Tibial nerve (tissue), 4 donors: ENCODE measurements at regions not wholly inside any gene's neighbourhood (a gene's known extent, or its start where the extent isn't known, plus 50 kb on each side); places are given as distances from the start of the nearest gene placed in this dataset.

Experiments
- DNase-seq, 2 donors: peaks; one replicate each; pipeline ENCODE4 v3.0.0-alpha.2; 2019; ENCODE audit warnings: low spot score in 2 of 2
- H3K27ac ChIP-seq, 4 donors: fragments of 200-600 bp; sonication (generic) in 3 of 4; one replicate each; pipeline ENCODE4 v1.5.1; 2017 to 2019; ENCODE audit warnings: mild to moderate bottlenecking in 1 of 4
- H3K27me3 ChIP-seq, 2 donors: fragments of 200-600 bp; sonication (generic) in 1 of 2; one replicate each; pipeline versions ENCODE4 v1.5.1 to v1.6.0; 2017 to 2019
- H3K36me3 ChIP-seq, 3 donors: fragments of 200-600 bp; sonication (generic); one replicate each; pipeline ENCODE4 v1.5.1; 2018 to 2019
- H3K4me1 ChIP-seq, 4 donors: fragments of 200-600 bp; sonication (generic) in 3 of 4; one replicate each; pipeline ENCODE4 v1.5.1; 2017 to 2019
- H3K4me3 ChIP-seq, 4 donors: fragments of 200-600 bp; sonication (generic) in 3 of 4; one replicate each; pipeline ENCODE4 v1.5.1; 2017 to 2019; ENCODE audit warnings: mild to moderate bottlenecking in 1 of 4, moderate library complexity in 1 of 4
- H3K9me3 ChIP-seq, 4 donors: fragments of 200-600 bp; sonication (generic) in 3 of 4; one replicate each; pipeline ENCODE4 v1.5.1; 2017 to 2019
- EP300 ChIP-seq, 2 donors: sonication (generic); formaldehyde crosslinking; IDR thresholded peaks; one replicate each; pipeline ENCODE4 v1.6.1; 2017; ENCODE audit warnings: antibody characterized with exemption in 2 of 2, mild to moderate bottlenecking in 1 of 2
- POLR2A ChIP-seq, 2 donors: fragments of 450-650 bp; IDR thresholded peaks; one replicate each; pipeline ENCODE4 v1.6.1; 2017; ENCODE audit warnings: antibody characterized with exemption in 2 of 2, mild to moderate bottlenecking in 2 of 2, moderate library complexity in 2 of 2
- WGBS, 2 donors: methylation state at CpG; one replicate each; pipeline ENCODE4 v1.1.5; 2018; 5-methylcytosine and 5-hydroxymethylcytosine counted together
- TF ChIP-seq, protein P1 (sequence below), 5 experiments: fragments of 200-600 bp in 3 of 5; fragments of 450-650 bp in 2 of 5; sonication (generic) in 3 of 5; IDR thresholded peaks; one replicate each; pipeline ENCODE4 v1.5.1; 2016 to 2019; ENCODE audit warnings: antibody characterized with exemption in 5 of 5, mild to moderate bottlenecking in 3 of 5, moderate library complexity in 2 of 5

DNA sequence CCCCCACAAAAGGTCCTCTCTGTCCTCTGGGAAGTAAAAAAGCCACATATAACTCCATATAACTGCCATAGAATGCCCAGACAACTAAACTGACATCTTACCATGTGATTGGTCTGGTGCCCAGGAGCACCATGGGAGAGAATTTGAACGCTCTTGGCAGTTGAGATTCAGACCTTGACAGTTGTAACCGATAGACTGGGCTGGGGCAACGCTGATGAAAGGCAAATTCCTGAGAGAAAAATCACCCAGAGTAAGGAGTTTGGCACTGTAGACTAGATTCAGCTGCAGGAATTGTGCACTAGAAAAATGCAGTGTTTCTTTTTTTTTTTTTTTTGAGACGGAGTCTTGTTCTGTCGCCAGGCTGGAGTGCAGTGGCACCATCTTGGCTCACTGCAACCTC lies 240.5 kb downstream of the SOX2 start:
- no peak for DNase-seq
- TF ChIP-seq POLR2A (IDR thresholded peaks at IDR 0.05) (no peak), EP300 (IDR thresholded peaks at IDR 0.05) (no peak)
- TF ChIP-seq, protein P1, sequence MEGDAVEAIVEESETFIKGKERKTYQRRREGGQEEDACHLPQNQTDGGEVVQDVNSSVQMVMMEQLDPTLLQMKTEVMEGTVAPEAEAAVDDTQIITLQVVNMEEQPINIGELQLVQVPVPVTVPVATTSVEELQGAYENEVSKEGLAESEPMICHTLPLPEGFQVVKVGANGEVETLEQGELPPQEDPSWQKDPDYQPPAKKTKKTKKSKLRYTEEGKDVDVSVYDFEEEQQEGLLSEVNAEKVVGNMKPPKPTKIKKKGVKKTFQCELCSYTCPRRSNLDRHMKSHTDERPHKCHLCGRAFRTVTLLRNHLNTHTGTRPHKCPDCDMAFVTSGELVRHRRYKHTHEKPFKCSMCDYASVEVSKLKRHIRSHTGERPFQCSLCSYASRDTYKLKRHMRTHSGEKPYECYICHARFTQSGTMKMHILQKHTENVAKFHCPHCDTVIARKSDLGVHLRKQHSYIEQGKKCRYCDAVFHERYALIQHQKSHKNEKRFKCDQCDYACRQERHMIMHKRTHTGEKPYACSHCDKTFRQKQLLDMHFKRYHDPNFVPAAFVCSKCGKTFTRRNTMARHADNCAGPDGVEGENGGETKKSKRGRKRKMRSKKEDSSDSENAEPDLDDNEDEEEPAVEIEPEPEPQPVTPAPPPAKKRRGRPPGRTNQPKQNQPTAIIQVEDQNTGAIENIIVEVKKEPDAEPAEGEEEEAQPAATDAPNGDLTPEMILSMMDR (IDR thresholded peaks at IDR 0.05) = no peak
- Histone ChIP-seq H3K36me3 (no peaks in the 10 kb centered on the region), H3K27me3 (no peaks in the 10 kb centered on the region), H3K4me1 (no peaks in the 10 kb centered on the region), H3K27ac (no peak overlapping the region), H3K4me3 (no peak overlapping the region), H3K9me3 (no peaks in the 10 kb centered on the region)
- WGBS, 2 donors = 75 to 82% methylated on average over 5 of the region's 5 CpGs

DNA sequence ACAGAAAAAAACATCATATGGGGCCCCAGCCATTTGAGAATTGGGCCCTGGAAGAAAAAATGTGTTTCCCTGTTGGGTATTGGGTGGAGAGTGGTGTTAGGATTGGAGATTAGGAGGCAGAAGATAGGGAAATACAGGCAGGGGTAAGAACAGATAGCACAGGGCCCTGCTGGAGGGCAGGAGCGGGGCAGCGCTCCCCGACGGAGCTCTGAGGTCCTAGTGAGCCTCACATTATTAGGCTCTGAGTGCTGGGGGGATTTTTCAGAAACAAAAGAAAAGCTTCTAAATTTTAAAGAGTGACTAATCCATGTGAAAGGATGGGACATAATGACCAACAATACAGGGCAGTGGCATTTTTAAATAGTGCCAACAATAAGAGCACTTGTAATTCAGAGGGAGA lies 241.2 kb downstream of the SOX2 start:
- 50 to 54% methylated on average over 4 of the region's 4 CpGs for WGBS, 2 donors
- no peak overlapping the region for H3K4me3 ChIP-seq

DNA sequence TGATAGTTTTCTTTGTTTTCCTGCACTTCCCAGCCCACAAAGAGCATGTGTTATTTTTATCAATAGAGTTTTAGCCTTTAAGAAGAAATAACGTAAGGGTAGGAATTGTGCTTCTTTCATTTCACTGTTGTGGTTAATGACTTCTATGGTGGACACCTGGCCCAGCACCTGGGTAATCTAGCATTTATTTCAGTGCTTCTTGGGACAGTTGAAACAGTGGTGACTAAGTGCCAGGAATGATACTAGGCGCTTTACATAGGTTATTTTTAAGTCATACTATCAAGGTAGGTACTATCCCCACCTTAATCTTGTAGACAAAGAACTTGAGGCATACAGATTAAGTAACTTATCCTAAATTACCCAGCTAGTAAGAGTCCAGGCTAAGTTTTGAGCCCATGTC lies 243.8 kb downstream of the SOX2 start:
- no peak for DNase-seq
- Histone ChIP-seq H3K4me1 (no peaks in the 10 kb centered on the region), H3K36me3 (no peaks in the 10 kb centered on the region), H3K4me3 (no peak overlapping the region), H3K27me3 (no peaks in the 10 kb centered on the region), H3K27ac (no peak overlapping the region), H3K9me3 (no peaks in the 10 kb centered on the region)
- TF ChIP-seq, protein P1 (IDR thresholded peaks at IDR 0.05) = no peak
- TF ChIP-seq POLR2A (IDR thresholded peaks at IDR 0.05) (no peak), EP300 (IDR thresholded peaks at IDR 0.05) (no peak)
- 76 to 90% methylated on average over 2 of the region's 2 CpGs for WGBS, 2 donors

More for the DNA sequence above, 241.2 kb downstream of the SOX2 start:
- TF ChIP-seq POLR2A (IDR thresholded peaks at IDR 0.05) = no peak
- TF ChIP-seq, protein P1 (IDR thresholded peaks at IDR 0.05) = no peak
- no peak for TF ChIP-seq EP300 (IDR thresholded peaks at IDR 0.05)
- Histone ChIP-seq H3K27me3 (no peaks in the 10 kb centered on the region), H3K9me3 (no peaks in the 10 kb centered on the region), H3K4me1 (no peaks in the 10 kb centered on the region), H3K27ac (no peak overlapping the region), H3K36me3 (no peaks in the 10 kb centered on the region)
- DNase-seq = no peak

DNA sequence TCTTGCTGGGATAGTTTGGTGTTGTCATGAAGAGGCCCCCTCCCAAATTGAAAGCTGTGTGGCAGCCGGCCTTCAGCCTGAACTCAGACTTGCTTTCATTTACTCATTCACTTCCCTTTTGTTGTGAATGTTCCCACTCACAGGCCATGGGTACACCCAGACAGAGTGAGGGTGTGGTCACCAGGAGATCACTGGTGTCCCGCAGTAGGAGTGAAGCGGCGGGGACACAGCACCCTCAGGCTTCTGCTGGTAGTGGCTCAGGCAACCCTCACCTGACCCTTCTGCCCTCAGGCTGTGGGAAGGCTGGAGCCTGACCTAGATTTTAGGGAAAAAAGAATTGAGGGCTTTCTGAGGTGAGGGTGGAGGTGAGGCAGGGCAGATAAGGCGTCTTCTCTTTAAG lies 244.4 kb downstream of the SOX2 start:
- H3K4me1 ChIP-seq = no peaks in the 10 kb centered on the region
- DNase-seq = no peak
- no peak overlapping the region for H3K4me3 ChIP-seq
- TF ChIP-seq, protein P1 (IDR thresholded peaks at IDR 0.05) = no peak
- no peak for TF ChIP-seq POLR2A (IDR thresholded peaks at IDR 0.05)
- TF ChIP-seq EP300 (IDR thresholded peaks at IDR 0.05) = no peak
- no peaks in the 10 kb centered on the region for H3K36me3 ChIP-seq
- H3K9me3 ChIP-seq = no peaks in the 10 kb centered on the region
- 79 to 86% methylated on average over 5 of the region's 5 CpGs for WGBS, 2 donors
- H3K27ac ChIP-seq = no peak overlapping the region
- H3K27me3 ChIP-seq = no peaks in the 10 kb centered on the region

DNA sequence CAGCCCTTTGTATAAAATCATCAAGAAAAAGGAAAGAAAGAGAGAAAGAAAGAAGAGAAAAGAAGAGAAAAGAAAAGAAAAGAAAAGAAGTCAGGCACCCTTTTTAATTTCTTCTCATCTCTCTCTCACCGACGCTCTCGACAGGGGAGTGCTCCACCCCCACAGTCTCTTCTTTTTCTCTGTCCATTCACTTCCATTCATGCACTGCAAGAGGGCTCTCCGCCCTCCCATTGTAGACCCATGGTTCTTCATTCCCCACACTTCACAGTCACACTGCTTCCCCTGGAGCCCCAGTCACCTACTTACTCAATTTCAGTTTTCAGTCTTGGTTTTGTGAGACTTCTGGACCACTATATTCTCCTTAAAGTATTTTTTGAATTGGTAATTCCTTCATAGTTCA lies 254.7 kb downstream of the SOX2 start:
- no peak for DNase-seq
- no peaks in the 10 kb centered on the region for H3K27me3 ChIP-seq
- no peak overlapping the region for H3K4me3 ChIP-seq
- no peaks in the 10 kb centered on the region for H3K9me3 ChIP-seq
- no peak overlapping the region for H3K27ac ChIP-seq
- H3K4me1 ChIP-seq = no peaks in the 10 kb centered on the region
- no peaks in the 10 kb centered on the region for H3K36me3 ChIP-seq
- 50 to 53% methylated on average over 4 of the region's 4 CpGs for WGBS, 2 donors
- TF ChIP-seq EP300 (IDR thresholded peaks at IDR 0.05) = no peak
- TF ChIP-seq POLR2A (IDR thresholded peaks at IDR 0.05) = no peak
- TF ChIP-seq, protein P1 (IDR thresholded peaks at IDR 0.05) = no peak
